Stimulated activated CD8-positive, alpha-beta memory T cell treated with anti-CD3 and anti-CD28 coated beads, Interleukin-4, amount 100 ng/mL, for 4 hours (primary cell): ENCODE measurements at regions not wholly inside any gene's neighbourhood (a gene's known extent, or its start where the extent isn't known, plus 50 kb on each side); places are given as distances from the start of the nearest gene placed in this dataset.

Experiments
- DNase-seq, 2 donors: peaks; one replicate each; pipeline ENCODE4 v3.0.0-alpha.2; 2020; ENCODE audit warnings: low read depth in 2 of 2, low spot score in 1 of 2

- no peak for DNase-seq
Measured at GRCh38 chr14:98489115-98489514, 782.9 kb downstream of the BCL11B start.

- DNase-seq, result no peak
Measured at GRCh38 chr14:98494582-98494981, 777.4 kb downstream of the BCL11B start.

GRCh38 chr14:98498019-98498885 lies 773.7 kb downstream of the BCL11B start:
- no peak for DNase-seq

- DNase-seq, result no peak
Measured at GRCh38 chr14:98501335-98501734, 770.7 kb downstream of the BCL11B start.

- DNase-seq, result no peak
Measured at GRCh38 chr14:98501836-98502235, 770.2 kb downstream of the BCL11B start.

- DNase-seq, result no peak
Measured at GRCh38 chr14:98503086-98503815, 768.7 kb downstream of the BCL11B start.

GRCh38 chr14:98507264-98507663 lies 764.7 kb downstream of the BCL11B start:
- no peak for DNase-seq

- no peak for DNase-seq
Measured at GRCh38 chr14:98510392-98510791, 761.6 kb downstream of the BCL11B start.

- no peak for DNase-seq
Measured at GRCh38 chr14:98512501-98513251, 759.3 kb downstream of the BCL11B start.

- DNase-seq, result no peak
Measured at GRCh38 chr14:98513558-98513957, 758.4 kb downstream of the BCL11B start.

- no peak for DNase-seq
Measured at GRCh38 chr14:98514016-98514415, 758.0 kb downstream of the BCL11B start.

GRCh38 chr14:98536256-98536655 lies 735.7 kb downstream of the BCL11B start:
- DNase-seq, result no peak

GRCh38 chr14:98542316-98542715 lies 729.7 kb downstream of the BCL11B start:
- DNase-seq, result no peak

GRCh38 chr14:98543074-98543473 lies 728.9 kb downstream of the BCL11B start:
- DNase-seq, result no peak

- no peak for DNase-seq
Measured at GRCh38 chr14:98544174-98544573, 727.8 kb downstream of the BCL11B start.

GRCh38 chr14:98545181-98545580 lies 726.8 kb downstream of the BCL11B start:
- no peak for DNase-seq

- peak; percentile 13 to 21 for DNase-seq
Measured at GRCh38 chr14:98548071-98548686, 723.8 kb downstream of the BCL11B start.

GRCh38 chr14:98551028-98551427 lies 721.0 kb downstream of the BCL11B start:
- no peak for DNase-seq

- no peak for DNase-seq
Measured at GRCh38 chr14:98555440-98555839, 716.6 kb downstream of the BCL11B start.

GRCh38 chr14:98564006-98564405 lies 708.0 kb downstream of the BCL11B start:
- no peak for DNase-seq

GRCh38 chr14:98564541-98564940 lies 707.5 kb downstream of the BCL11B start:
- no peak for DNase-seq
